Endothelial cell of umbilical vein (primary cell): ENCODE measurements at regions not wholly inside any gene's neighbourhood (a gene's known extent, or its start where the extent isn't known, plus 50 kb on each side); places are given as distances from the start of the nearest gene placed in this dataset.

Experiments used
- BruUV-seq: library from RNA; stranded (reverse); fragments of 400-500 nt; replicated peaks from 2 replicates; lab custom pipeline; 2021; lab: Mats Ljungman, UMichigan
- CTCF ChIA-PET: fragments of 300-600, 350-600 bp; sonication (Branson Sonifier 250); formaldehyde crosslinking; loops from one replicate; lab custom pipeline; 2021; ENCODE audit warnings: antibody characterized with exemption, inconsistent platforms; lab: Charles Lee
- POLR2A ChIA-PET: fragments of 300-600, 350-600 bp; sonication (Branson Sonifier 250); formaldehyde crosslinking; loops from one replicate; lab custom pipeline; 2021; ENCODE audit warnings: antibody characterized with exemption, inconsistent platforms; lab: Charles Lee
- DNase-seq: peaks from one replicate; pipeline ENCODE4 v3.0.0-alpha.2; 2011; ENCODE audit warnings: low read depth, low spot score
- FAIRE-seq: peaks from 2 replicates; lab custom pipeline; 2011; peaks lifted over from hg19 to GRCh38; lab: Jason Lieb, UNC
- H2AFZ ChIP-seq: 2 replicates; pipeline ENCODE4 v1.6.0; 2012; ENCODE audit warnings: low read depth, low read length, control low read depth, inconsistent platforms
- H3K27ac ChIP-seq: 2 replicates; pipeline ENCODE4 v1.5.1; 2011; ENCODE audit warnings: low read depth, mild to moderate bottlenecking, control low read depth, low read length, moderate library complexity; ENCODE audit not compliant: insufficient read depth
- H3K27me3 ChIP-seq, 2 experiments: 2 replicates each; pipeline versions ENCODE4 v1.6.0 to v1.6.1; 2011; ENCODE audit warnings: low read length in 2 of 2, mixed read lengths in 1 of 2; ENCODE audit not compliant: control insufficient read depth in 2 of 2, insufficient read depth in 2 of 2
- H3K36me3 ChIP-seq, 2 experiments: 2 replicates in 1 of 2; 3 replicates in 1 of 2; pipeline ENCODE4 v1.5.1; 2011; ENCODE audit warnings: low read length in 2 of 2, mild to moderate bottlenecking in 1 of 2, moderate library complexity in 1 of 2; ENCODE audit not compliant: control insufficient read depth in 2 of 2, insufficient read depth in 2 of 2; ENCODE audit errors: extremely low read depth in 1 of 2
- H3K4me1 ChIP-seq: 3 replicates; pipeline ENCODE4 v1.5.1; 2011; ENCODE audit warnings: mild to moderate bottlenecking, low read length; ENCODE audit not compliant: control insufficient read depth, insufficient read depth; ENCODE audit errors: extremely low read depth
- H3K4me2 ChIP-seq: 2 replicates; pipeline ENCODE4 v1.6.1; 2011; ENCODE audit warnings: low read length, control low read depth, mixed read lengths; ENCODE audit not compliant: insufficient read depth
- H3K4me3 ChIP-seq, 3 experiments: fragments of 200-600 bp in 1 of 3; sonication (generic), shearing (Covaris generic) in 1 of 3; replicated peaks in 1 of 3; 2 replicates each; pipeline ENCODE4 v1.5.1; 2011 to 2016; ENCODE audit warnings: control low read depth in 3 of 3, low read length in 3 of 3, mild to moderate bottlenecking in 2 of 3, inconsistent platforms in 1 of 3, low read depth in 1 of 3, moderate library complexity in 1 of 3; ENCODE audit not compliant: insufficient read depth in 1 of 3
- H3K79me2 ChIP-seq: 2 replicates; pipeline ENCODE4 v1.6.0; 2012; ENCODE audit warnings: low read length, inconsistent platforms; ENCODE audit not compliant: control insufficient read depth, insufficient read depth
- H3K9ac ChIP-seq: replicated peaks from 2 replicates; pipeline ENCODE3; 2011; ENCODE audit warnings: low read length, control low read depth; ENCODE audit not compliant: insufficient read depth; ENCODE audit errors: extremely low read depth
- H3K9me1 ChIP-seq: replicated peaks from 3 replicates; pipeline ENCODE4 v1.6.0; 2011; ENCODE audit warnings: mild to moderate bottlenecking, low read length; ENCODE audit not compliant: control insufficient read depth, insufficient read depth; ENCODE audit errors: extremely low read depth
- H3K9me3 ChIP-seq: replicated peaks from 2 replicates; pipeline ENCODE4 v1.5.1; 2012; ENCODE audit warnings: low read length, inconsistent platforms; ENCODE audit not compliant: control insufficient read depth, insufficient read depth
- H4K20me1 ChIP-seq: replicated peaks from 2 replicates; pipeline ENCODE3; 2011; ENCODE audit warnings: mild to moderate bottlenecking, low read length; ENCODE audit not compliant: control insufficient read depth, insufficient read depth; ENCODE audit errors: extremely low read depth
- EZH2 ChIP-seq: IDR thresholded peaks from 2 replicates; pipeline ENCODE4 v1.6.1; 2012; ENCODE audit warnings: borderline replicate concordance, low read depth, mild to moderate bottlenecking, moderate library complexity, low read length, inconsistent platforms; ENCODE audit not compliant: severe bottlenecking
- FOS ChIP-seq: IDR thresholded peaks from 2 replicates; pipeline ENCODE4 v1.6.1; 2011; ENCODE audit warnings: mild to moderate bottlenecking, low read length, moderate library complexity, borderline replicate concordance; ENCODE audit not compliant: insufficient read depth
- GATA2 ChIP-seq: IDR thresholded peaks from 2 replicates; pipeline ENCODE4 v1.7.0; 2011; ENCODE audit warnings: low read depth, mild to moderate bottlenecking, moderate library complexity, mixed read lengths, low read length; ENCODE audit not compliant: insufficient read length, insufficient read depth
- JUN ChIP-seq: IDR thresholded peaks from 2 replicates; pipeline ENCODE4 v1.6.1; 2011; ENCODE audit warnings: borderline replicate concordance, low read depth; ENCODE audit not compliant: insufficient read length, insufficient read depth
- MYC ChIP-seq: IDR thresholded peaks from one replicate; pipeline ENCODE4 v1.6.1; 2011; ENCODE audit warnings: mild to moderate bottlenecking, low read depth, low read length
- POLR2A ChIP-seq: IDR thresholded peaks from 2 replicates; pipeline ENCODE4 v1.6.1; 2012; ENCODE audit warnings: low read depth, mild to moderate bottlenecking, control low read depth, low read length
- POLR2AphosphoS5 ChIP-seq: IDR thresholded peaks from 2 replicates; pipeline ENCODE4 v1.6.1; 2012; ENCODE audit warnings: low read depth, mild to moderate bottlenecking, control low read depth, low read length, moderate library complexity; ENCODE audit not compliant: insufficient read depth
- dilution Hi-C: fragments of 300-500 bp; cut with MboI; formaldehyde crosslinking; loops from one replicate; pipeline ENCODE4 v1.15.0; 2019; ENCODE audit warnings: low sequenced_read_pairs; ENCODE audit not compliant: extremely low pct_ligation_motif_present
- intact Hi-C: fragments of 100-400 bp; cut with micrococcal nuclease; formaldehyde crosslinking; loops from one replicate; pipeline ENCODE4 v1.10.0; 2022
- TF ChIP-seq, protein P1 (sequence below): IDR thresholded peaks from 2 replicates; pipeline ENCODE4 v1.6.1; 2011; ENCODE audit not compliant: insufficient read depth, insufficient read length
- TF ChIP-seq, protein P2 (sequence below), 2 donors: IDR thresholded peaks; 1 replicate in 1 of 2; 2 replicates in 1 of 2; pipeline ENCODE4 v1.5.1; 2011; ENCODE audit warnings: low read length in 2 of 2, mild to moderate bottlenecking in 2 of 2, moderate library complexity in 2 of 2, control low read depth in 1 of 2, inconsistent platforms in 1 of 2, low read depth in 1 of 2; ENCODE audit not compliant: insufficient read depth in 1 of 2; ENCODE audit errors: extremely low read depth in 1 of 2

DNA sequence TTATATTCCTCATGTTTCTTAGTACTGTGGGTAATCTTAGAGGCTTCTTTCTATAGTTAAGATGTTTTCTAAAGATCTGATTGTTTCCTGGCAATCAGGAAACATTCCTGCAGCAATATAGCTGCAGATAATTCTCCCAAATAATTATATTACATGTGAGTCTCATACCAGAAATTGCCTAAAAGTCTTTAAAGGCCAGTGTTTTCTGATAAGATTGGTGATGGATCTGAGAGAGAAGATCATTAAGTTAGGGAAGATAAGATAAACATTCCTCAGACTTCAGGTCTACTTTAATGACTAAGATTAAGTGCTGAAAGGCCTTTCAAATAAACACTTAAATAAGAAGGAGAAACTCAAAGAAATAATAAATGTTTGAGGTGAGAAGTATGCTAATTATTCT lies 107.7 kb upstream of the DAB2 start:
- no peak overlapping the region for H3K4me3 ChIP-seq
- no peak overlapping the region for H3K27ac ChIP-seq
- no peak for TF ChIP-seq POLR2AphosphoS5
- no peak for TF ChIP-seq JUN
- no peak for TF ChIP-seq MYC
- TF ChIP-seq GATA2 = no peak
- H4K20me1 ChIP-seq = no peaks in the 10 kb centered on the region
- ChIA-PET CTCF (interaction anchor here (0.7 to 2.2 kb wide), 3 partner anchors 9 to 156 kb away, joined by 3 to 8 read pairs (median 5); no protein-coding TSS in a partner anchor), POLR2A (no interaction called here)
- no peaks in the 10 kb centered on the region for H3K9me1 ChIP-seq
- peaks cover 20% of the 10 kb centered on the region for H3K4me1 ChIP-seq
- no peak for DNase-seq
- H3K36me3 ChIP-seq = no peaks in the 10 kb centered on the region
- TSS peak; percentile 38 for BruUV-seq
- H3K4me2 ChIP-seq = no peak overlapping the region
- no peak for FAIRE-seq
- dilution Hi-C loops (loop anchor here (25.0 kb wide), 1 partner anchor 120 kb away; the partner anchor contains the start of gene DAB2), intact Hi-C loops (no loop called here)
- H3K27me3 ChIP-seq = no peaks in the 10 kb centered on the region
- H3K9me3 ChIP-seq = no peaks in the 10 kb centered on the region
- H2AFZ ChIP-seq = no peak overlapping the region
- no peak overlapping the region for H3K9ac ChIP-seq
- no peaks in the 10 kb centered on the region for H3K79me2 ChIP-seq

DNA sequence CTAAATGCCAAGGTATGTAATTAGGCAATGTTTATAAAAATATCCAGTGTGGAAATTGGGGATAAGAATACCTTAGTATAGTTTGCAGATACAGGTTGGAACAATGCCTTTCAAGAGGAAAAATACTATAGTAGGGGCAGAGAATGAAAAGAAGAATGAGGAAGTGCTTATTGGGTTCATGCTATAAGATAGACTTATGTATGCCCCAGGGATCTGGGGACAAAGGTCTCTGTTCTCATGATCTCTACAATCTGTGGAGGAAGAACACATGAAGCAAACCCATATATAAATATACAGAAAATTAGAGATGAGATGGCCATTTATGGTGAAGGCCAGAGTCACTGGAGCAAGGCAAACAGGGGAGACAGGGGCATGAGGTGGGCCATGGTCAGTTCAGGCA lies 106.5 kb upstream of the DAB2 start:
- Histone ChIP-seq H3K9me3 (no peaks in the 10 kb centered on the region), H3K9me1 (no peaks in the 10 kb centered on the region), H3K79me2 (no peaks in the 10 kb centered on the region), H3K9ac (no peak overlapping the region), H3K27me3 (no peaks in the 10 kb centered on the region), H4K20me1 (no peaks in the 10 kb centered on the region), H2AFZ (no peak overlapping the region), H3K36me3 (no peaks in the 10 kb centered on the region), H3K4me2 (no peak overlapping the region), H3K4me1 (peaks cover 30% of the 10 kb centered on the region), H3K4me3 (no peak overlapping the region), H3K27ac (no peak overlapping the region)
- BruUV-seq = no TSS peak
- ChIA-PET CTCF (no interaction called here), POLR2A (no interaction called here)
- TF ChIP-seq FOS = no peak
- no peak for TF ChIP-seq JUN
- TF ChIP-seq POLR2A = no peak
- no peak for TF ChIP-seq GATA2
- no peak for TF ChIP-seq POLR2AphosphoS5
- TF ChIP-seq, protein P1, sequence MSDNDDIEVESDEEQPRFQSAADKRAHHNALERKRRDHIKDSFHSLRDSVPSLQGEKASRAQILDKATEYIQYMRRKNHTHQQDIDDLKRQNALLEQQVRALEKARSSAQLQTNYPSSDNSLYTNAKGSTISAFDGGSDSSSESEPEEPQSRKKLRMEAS = no peak
- no peak for TF ChIP-seq EZH2
- TF ChIP-seq MYC = no peak
- TF ChIP-seq, protein P2, sequence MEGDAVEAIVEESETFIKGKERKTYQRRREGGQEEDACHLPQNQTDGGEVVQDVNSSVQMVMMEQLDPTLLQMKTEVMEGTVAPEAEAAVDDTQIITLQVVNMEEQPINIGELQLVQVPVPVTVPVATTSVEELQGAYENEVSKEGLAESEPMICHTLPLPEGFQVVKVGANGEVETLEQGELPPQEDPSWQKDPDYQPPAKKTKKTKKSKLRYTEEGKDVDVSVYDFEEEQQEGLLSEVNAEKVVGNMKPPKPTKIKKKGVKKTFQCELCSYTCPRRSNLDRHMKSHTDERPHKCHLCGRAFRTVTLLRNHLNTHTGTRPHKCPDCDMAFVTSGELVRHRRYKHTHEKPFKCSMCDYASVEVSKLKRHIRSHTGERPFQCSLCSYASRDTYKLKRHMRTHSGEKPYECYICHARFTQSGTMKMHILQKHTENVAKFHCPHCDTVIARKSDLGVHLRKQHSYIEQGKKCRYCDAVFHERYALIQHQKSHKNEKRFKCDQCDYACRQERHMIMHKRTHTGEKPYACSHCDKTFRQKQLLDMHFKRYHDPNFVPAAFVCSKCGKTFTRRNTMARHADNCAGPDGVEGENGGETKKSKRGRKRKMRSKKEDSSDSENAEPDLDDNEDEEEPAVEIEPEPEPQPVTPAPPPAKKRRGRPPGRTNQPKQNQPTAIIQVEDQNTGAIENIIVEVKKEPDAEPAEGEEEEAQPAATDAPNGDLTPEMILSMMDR (IDR thresholded peaks at IDR 0.05; ENCODE audit: extremely low read depth in 1 of 2, insufficient read depth in 1 of 2, low read depth in 1 of 2, low read length in 2 of 2) = no peak
- intact Hi-C loops (no loop called here), dilution Hi-C loops (loop anchor here (25.0 kb wide), 1 partner anchor 119 kb away; the partner anchor contains the start of gene DAB2)
- no peak for DNase-seq
- no peak for FAIRE-seq
